ENCODE measurements at regions not wholly inside any gene's neighbourhood (a gene's known extent, or its start where the extent isn't known, plus 50 kb on each side); places are given as distances from the start of the nearest gene placed in this dataset.

DNA sequence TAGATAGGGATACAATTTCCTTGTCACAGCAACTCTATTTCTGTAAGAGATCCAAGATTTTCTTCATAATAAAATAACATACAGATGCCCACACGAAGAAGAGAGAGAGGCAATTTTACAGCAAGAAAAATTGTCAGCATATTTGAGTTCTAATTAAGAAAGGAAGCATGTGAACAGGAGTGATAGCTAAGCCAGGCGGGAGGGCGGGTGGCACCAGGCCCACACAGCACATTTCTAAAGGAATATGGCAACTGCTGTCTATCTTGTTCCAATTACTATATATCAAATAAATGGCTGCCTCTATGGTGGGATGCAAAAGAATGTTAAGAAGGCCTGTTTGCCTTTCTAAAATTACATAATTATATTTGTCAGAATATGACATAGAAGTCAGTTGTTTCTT is 248.3 kb upstream of the DOK6 start:
- Histone ChIP-seq H3K9ac (replicated peaks in 1 of 4; ENCODE audit: extremely low read depth in 1 of 4, low read depth in 3 of 4, low read length in 3 of 4) (no peak overlapping the region), H3K18ac (ENCODE audit: extremely low read depth, low read length) (no peak overlapping the region), H3K14ac (ENCODE audit: insufficient read length) (no peak overlapping the region), H3K4ac (replicated peaks; ENCODE audit: insufficient read length, low read depth, low read length) (no peak overlapping the region), H4K20me1 (replicated peaks in 1 of 2; ENCODE audit: control insufficient read depth in 1 of 2, insufficient read depth in 2 of 2, low read length in 2 of 2) (no peaks in the 10 kb centered on the region), H3K23me2 (ENCODE audit: low read depth, low read length) (no peaks in the 10 kb centered on the region; the same call in 1 of the 2 replicates), H3K56ac (replicated peaks; ENCODE audit: insufficient read length, low read depth, low read length) (no peak overlapping the region), H2AK5ac (ENCODE audit: low read depth, low read length) (no peak overlapping the region), H2AFZ (ENCODE audit: low read length) (no peak overlapping the region), H3K23ac (ENCODE audit: insufficient read length) (no peak overlapping the region), H2BK20ac (ENCODE audit: low read length) (no peak overlapping the region), H2BK120ac (replicated peaks; ENCODE audit: low read depth, low read length) (no peak overlapping the region), H3K79me2 (ENCODE audit: control insufficient read depth in 1 of 2, insufficient read depth in 2 of 2, low read length in 2 of 2) (no peaks in the 10 kb centered on the region), H4K91ac (replicated peaks; ENCODE audit: insufficient read length, low read length) (no peak overlapping the region), H2BK12ac (ENCODE audit: low read depth, low read length) (no peak overlapping the region), H3K27me3 (replicated peaks in 1 of 4; ENCODE audit: control insufficient read depth in 3 of 4, extremely low read depth in 1 of 4, insufficient read depth in 3 of 4, low read length in 3 of 4) (no peaks in the 10 kb centered on the region), H2BK15ac (ENCODE audit: low read length) (no peak overlapping the region), H3K36me3 (ENCODE audit: control insufficient read depth in 2 of 4, insufficient read depth in 4 of 4, low read length in 3 of 4) (no peaks in the 10 kb centered on the region), H3K4me3 (ENCODE audit: extremely low read depth in 1 of 4, insufficient read depth in 2 of 4, low read depth in 3 of 4, low read length in 4 of 4) (no peak overlapping the region), H3K4me1 (replicated peaks in 1 of 4; ENCODE audit: control insufficient read depth in 3 of 4, insufficient read depth in 4 of 4, low read length in 3 of 4) (no peaks in the 10 kb centered on the region), H2BK5ac (ENCODE audit: low read depth, low read length) (no peak overlapping the region), H3K27ac (ENCODE audit: low read depth, low read length) (no peak overlapping the region), H4K5ac (ENCODE audit: insufficient read length, low read depth, low read length) (no peak overlapping the region), H3K79me1 (ENCODE audit: low read depth, low read length) (no peaks in the 10 kb centered on the region), H3K4me2 (ENCODE audit: insufficient read depth in 1 of 2, low read depth in 2 of 2, low read length in 2 of 2) (no peak overlapping the region), H3K9me3 (ENCODE audit: insufficient read depth in 2 of 2, low read depth in 1 of 2, low read length in 1 of 2) (no peaks in the 10 kb centered on the region), H4K8ac (ENCODE audit: extremely low read depth, insufficient read depth, low read length) (no peak overlapping the region)
- WGBS, 2 experiments (ENCODE audit: extremely low coverage in 1 of 2, insufficient coverage in 1 of 2, insufficient read length in 1 of 2, insufficient replicate concordance in 2 of 2, low coverage in 1 of 2, low lambda C conversion rate in 2 of 2, missing lambda C conversion rate in 1 of 2): 90% methylated on average over 3 of the region's 3 CpGs; no CpG with 5 or more reads in 1 of the 2 experiments
- DNase-seq (ENCODE audit: low read depth in 1 of 2, low spot score in 2 of 2) (no peak), FAIRE-seq (no peak)
- CTCF ChIA-PET (ENCODE audit: partially characterized antibody): no interaction called here
- POLR2A ChIA-PET (ENCODE audit: partially characterized antibody): no interaction called here
- TF ChIP-seq RAD21 (IDR thresholded peaks at IDR 0.05 in 1 of 2, conservative IDR thresholded peaks at IDR 0.05 in 1 of 2; ENCODE audit: low read depth in 2 of 2, low read length in 2 of 2): no peak
- TF ChIP-seq CREB1 (IDR thresholded peaks at IDR 0.05): no peak
- no peak for TF ChIP-seq YY1 (IDR thresholded peaks at IDR 0.05; ENCODE audit: low read depth, low read length)
- TF ChIP-seq TAF7 (optimal IDR thresholded peaks at IDR 0.05; ENCODE audit: borderline replicate concordance, low read depth, low read length): no peak
- no peak for TF ChIP-seq CEBPB (IDR thresholded peaks at IDR 0.05; ENCODE audit: low read depth, low read length)

Data from H1 (cell line).